ENCODE measurements at regions not wholly inside any gene's neighbourhood (a gene's known extent, or its start where the extent isn't known, plus 50 kb on each side); places are given as distances from the start of the nearest gene placed in this dataset.

- H3K9ac ChIP-seq (ENCODE audit: low read length), result peak overlapping the region; percentile 20; the same call in 1 of the 2 replicates
- no peaks in the 10 kb centered on the region for H3F3A ChIP-seq (ENCODE audit: insufficient read depth, low read length)
- H3K9me3 ChIP-seq (ENCODE audit: low read length), result no peaks in the 10 kb centered on the region
- peaks cover 71% of the 10 kb centered on the region for H3K4me1 ChIP-seq (ENCODE audit: insufficient read depth, low read length, severe bottlenecking)
- TF ChIP-seq CTCF (IDR thresholded peaks at IDR 0.05; ENCODE audit: low read length) (no peak), EZH2 (IDR thresholded peaks at IDR 0.05; ENCODE audit: borderline replicate concordance, low read length) (no peak)
- H3K4me2 ChIP-seq (ENCODE audit: low read length), result peak overlapping the region; percentile 53
- H3K79me2 ChIP-seq (ENCODE audit: insufficient read depth, low read length), result no peaks in the 10 kb centered on the region
- H3K36me3 ChIP-seq (ENCODE audit: insufficient read depth, low read length), result no peaks in the 10 kb centered on the region
- no peaks in the 10 kb centered on the region for H3K27me3 ChIP-seq (ENCODE audit: insufficient read depth, low read length)
- peak overlapping the region; percentile 30 for H3K4me3 ChIP-seq (ENCODE audit: low read depth, low read length, poor library complexity, severe bottlenecking)
- H2AFZ ChIP-seq (ENCODE audit: low read length), result peak overlapping the region; percentile 87
- H3K27ac ChIP-seq (ENCODE audit: low read depth, low read length, poor library complexity, severe bottlenecking), result peak overlapping the region; percentile 78
- H4K20me1 ChIP-seq (ENCODE audit: insufficient read depth, low read length), result no peaks in the 10 kb centered on the region
- no peaks in the 10 kb centered on the region for H3K9me2 ChIP-seq (ENCODE audit: low read depth, low read length)
Measured at GRCh38 chr7:91326516-91327199, 62.4 kb downstream of the FZD1 start.

- no peaks in the 10 kb centered on the region for H3K9me3 ChIP-seq (ENCODE audit: low read length)
- no peak overlapping the region; the same call in 1 of the 2 replicates for H3K9ac ChIP-seq (ENCODE audit: low read length)
- peaks cover 64% of the 10 kb centered on the region for H3K4me1 ChIP-seq (ENCODE audit: insufficient read depth, low read length, severe bottlenecking)
- H3F3A ChIP-seq (ENCODE audit: insufficient read depth, low read length), result no peaks in the 10 kb centered on the region
- H3K27ac ChIP-seq (ENCODE audit: low read depth, low read length, poor library complexity, severe bottlenecking), result peak overlapping the region; percentile 78
- peak overlapping the region; percentile 53 for H3K4me2 ChIP-seq (ENCODE audit: low read length)
- H3K79me2 ChIP-seq (ENCODE audit: insufficient read depth, low read length), result no peaks in the 10 kb centered on the region
- H3K9me2 ChIP-seq (ENCODE audit: low read depth, low read length), result no peaks in the 10 kb centered on the region
- H3K4me3 ChIP-seq (ENCODE audit: low read depth, low read length, poor library complexity, severe bottlenecking), result no peak overlapping the region
- H4K20me1 ChIP-seq (ENCODE audit: insufficient read depth, low read length), result no peaks in the 10 kb centered on the region
- peak overlapping the region; percentile 87; the same call in 1 of the 2 replicates for H2AFZ ChIP-seq (ENCODE audit: low read length)
- H3K36me3 ChIP-seq (ENCODE audit: insufficient read depth, low read length), result no peaks in the 10 kb centered on the region
- H3K27me3 ChIP-seq (ENCODE audit: insufficient read depth, low read length), result no peaks in the 10 kb centered on the region
- no peak for TF ChIP-seq CTCF (IDR thresholded peaks at IDR 0.05; ENCODE audit: low read length)
- TF ChIP-seq EZH2 (IDR thresholded peaks at IDR 0.05; ENCODE audit: borderline replicate concordance, low read length), result no peak
Measured at GRCh38 chr7:91327346-91327745, 63.1 kb downstream of the FZD1 start.

- TF ChIP-seq CTCF (IDR thresholded peaks at IDR 0.05; ENCODE audit: low read length) (no peak), EZH2 (IDR thresholded peaks at IDR 0.05; ENCODE audit: borderline replicate concordance, low read length) (no peak)
Measured at GRCh38 chr7:91329571-91329970, 65.3 kb downstream of the FZD1 start.

More at GRCh38 chr7:91329571-91329970, 65.3 kb downstream of the FZD1 start:
- Histone ChIP-seq H3K9me2 (ENCODE audit: low read depth, low read length) (no peaks in the 10 kb centered on the region), H3K79me2 (ENCODE audit: insufficient read depth, low read length) (no peaks in the 10 kb centered on the region), H3K4me2 (ENCODE audit: low read length) (no peak overlapping the region), H3K4me1 (ENCODE audit: insufficient read depth, low read length, severe bottlenecking) (peaks cover 55% of the 10 kb centered on the region), H3K9ac (ENCODE audit: low read length) (no peak overlapping the region), H3K9me3 (ENCODE audit: low read length) (no peaks in the 10 kb centered on the region), H2AFZ (ENCODE audit: low read length) (no peak overlapping the region), H3K36me3 (ENCODE audit: insufficient read depth, low read length) (no peaks in the 10 kb centered on the region), H3K4me3 (ENCODE audit: low read depth, low read length, poor library complexity, severe bottlenecking) (no peak overlapping the region), H3K27me3 (ENCODE audit: insufficient read depth, low read length) (no peaks in the 10 kb centered on the region), H3F3A (ENCODE audit: insufficient read depth, low read length) (no peaks in the 10 kb centered on the region), H3K27ac (ENCODE audit: low read depth, low read length, poor library complexity, severe bottlenecking) (no peak overlapping the region), H4K20me1 (ENCODE audit: insufficient read depth, low read length) (no peaks in the 10 kb centered on the region)

All from OCI-LY1 (cell line).